GM12865 (cell line): ENCODE measurements at regions not wholly inside any gene's neighbourhood (a gene's known extent, or its start where the extent isn't known, plus 50 kb on each side); places are given as distances from the start of the nearest gene placed in this dataset.

ENCODE experiments used
- DNase-seq: peaks from one replicate; pipeline ENCODE4 v3.0.0; 2010; ENCODE audit warnings: low read depth
- H3K4me3 ChIP-seq: 2 replicates; pipeline ENCODE4 v1.5.1; 2011; ENCODE audit warnings: mild to moderate bottlenecking, low read depth, low read length, control low read depth
- CTCF ChIP-seq: IDR thresholded peaks from 2 replicates; pipeline ENCODE4 v1.5.1; 2011; ENCODE audit warnings: low read length, control low read depth, low read depth, inconsistent platforms; ENCODE audit not compliant: insufficient read depth; ENCODE audit errors: missing control alignments

DNA sequence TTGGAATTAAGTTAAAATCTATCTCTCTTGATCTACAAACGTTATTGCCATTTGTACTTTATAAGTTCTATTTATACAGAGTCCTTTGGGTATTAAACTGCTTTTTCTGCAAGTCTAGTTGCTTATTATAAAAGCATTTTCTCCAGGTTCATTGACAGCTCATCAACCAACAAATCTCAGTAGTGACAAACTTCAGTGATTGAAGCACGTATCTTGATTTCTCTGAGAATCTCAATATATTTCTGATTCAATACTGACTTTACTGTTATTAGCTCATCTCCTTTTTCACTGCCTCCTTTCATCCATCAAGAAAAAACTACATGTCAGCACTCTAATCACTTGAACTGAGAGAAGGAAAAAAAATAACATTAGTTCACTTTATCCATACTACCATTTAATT lies 630.2 kb downstream of the ARAP2 start:
- TF ChIP-seq CTCF = no peak
- no peak for DNase-seq
- H3K4me3 ChIP-seq = no peak overlapping the region

DNA sequence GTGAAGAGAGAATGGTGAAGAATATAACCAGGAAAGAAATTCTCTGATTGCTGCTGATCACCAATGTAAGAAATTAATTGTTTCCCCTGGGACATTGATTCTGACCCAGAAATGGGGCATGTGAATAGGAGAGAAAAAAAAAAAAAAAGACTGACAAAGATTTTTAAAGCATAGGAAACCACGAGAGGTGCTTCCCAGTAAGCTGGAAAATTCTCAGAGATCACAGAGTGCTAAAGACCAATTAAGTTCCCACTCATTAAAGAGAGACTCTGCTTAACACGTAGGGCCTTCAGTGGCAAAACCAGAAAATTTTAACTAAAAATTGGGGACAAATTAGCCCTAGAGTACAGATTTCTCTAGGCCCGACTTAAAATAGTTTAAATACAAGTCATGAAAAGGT lies 604.4 kb downstream of the ARAP2 start:
- H3K4me3 ChIP-seq = no peak overlapping the region
- no peak for DNase-seq
- TF ChIP-seq CTCF = no peak

GRCh38 chr4:35643661-35644060 lies 600.7 kb downstream of the ARAP2 start:
- H3K4me3 ChIP-seq = no peak overlapping the region
- no peak for TF ChIP-seq CTCF
- no peak for DNase-seq

- no peak for TF ChIP-seq CTCF
- no peak for DNase-seq
- H3K4me3 ChIP-seq = no peak overlapping the region
Observed at GRCh38 chr4:35644591-35644990, 599.7 kb downstream of the ARAP2 start.

DNA sequence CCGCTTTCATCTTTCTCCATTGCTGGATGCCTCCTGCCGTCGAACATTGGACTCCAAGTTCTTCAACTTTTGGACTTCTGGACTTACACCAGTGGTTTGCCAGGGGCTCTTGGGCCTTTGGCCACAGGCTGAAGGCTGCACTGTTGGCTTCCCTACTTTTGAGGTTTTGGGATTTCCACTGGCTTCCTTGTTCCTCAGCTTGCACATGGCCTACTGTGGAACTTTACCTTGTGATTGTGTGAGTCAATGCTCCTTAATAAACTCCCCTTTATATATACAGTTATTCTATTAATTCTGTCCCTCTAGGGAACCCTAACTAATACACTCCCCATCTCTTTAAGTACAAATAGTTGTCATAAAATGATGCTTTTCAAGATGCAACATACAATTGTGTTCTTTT lies 595.3 kb downstream of the ARAP2 start:
- no peak for TF ChIP-seq CTCF
- DNase-seq = no peak
- H3K4me3 ChIP-seq = no peak overlapping the region

- H3K4me3 ChIP-seq = no peak overlapping the region
- TF ChIP-seq CTCF = no peak
- DNase-seq = no peak
Observed at GRCh38 chr4:35649778-35650177, 594.5 kb downstream of the ARAP2 start.

DNA sequence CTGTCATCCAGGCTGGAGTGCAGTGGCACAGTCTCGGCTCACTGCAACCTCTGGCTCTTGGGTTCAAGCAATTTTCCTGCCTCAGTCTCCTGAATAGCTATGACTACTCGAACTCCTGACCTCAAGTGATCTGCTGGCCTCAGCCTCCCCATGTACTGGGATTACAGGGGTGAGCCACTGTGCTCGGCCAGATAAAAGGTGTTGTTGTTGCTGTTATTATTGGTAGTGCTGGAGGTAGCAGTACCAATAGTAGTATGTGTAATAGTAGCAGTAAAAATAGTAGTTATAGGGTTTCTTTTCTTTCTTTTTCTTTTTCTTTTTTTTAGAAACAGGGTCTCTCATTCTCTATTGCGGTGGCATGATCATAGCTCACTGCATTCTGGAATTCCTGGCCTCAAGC lies 592.1 kb downstream of the ARAP2 start:
- DNase-seq = no peak
- no peak for TF ChIP-seq CTCF
- no peak overlapping the region for H3K4me3 ChIP-seq
